Uterus (tissue), 2 donors: ENCODE measurements at regions not wholly inside any gene's neighbourhood (a gene's known extent, or its start where the extent isn't known, plus 50 kb on each side); places are given as distances from the start of the nearest gene placed in this dataset.

ENCODE experiments used
- CTCF ChIP-seq, 4 experiments: fragments of 200-600 bp in 2 of 4; fragments of 450-650 bp in 2 of 4; sonication (generic) in 2 of 4; IDR thresholded peaks; one replicate each; pipeline ENCODE4 v1.5.1; 2016 to 2019; ENCODE audit warnings: antibody characterized with exemption in 4 of 4, mild to moderate bottlenecking in 2 of 4, moderate library complexity in 1 of 4
- POLR2A ChIP-seq, 2 donors: fragments of 450-650 bp; IDR thresholded peaks; one replicate each; pipeline ENCODE4 v1.6.1; 2016; ENCODE audit warnings: antibody characterized with exemption in 2 of 2, mild to moderate bottlenecking in 1 of 2, moderate library complexity in 1 of 2

- TF ChIP-seq CTCF (IDR thresholded peaks at IDR 0.05) = no peak
- TF ChIP-seq POLR2A (IDR thresholded peaks at IDR 0.05) = no peak
These were observed 116.0 kb downstream of the GALR1 start for GRCh38 chr18:77365667-77366066.
